ENCODE measurements at regions not wholly inside any gene's neighbourhood (a gene's known extent, or its start where the extent isn't known, plus 50 kb on each side); places are given as distances from the start of the nearest gene placed in this dataset.

DNA sequence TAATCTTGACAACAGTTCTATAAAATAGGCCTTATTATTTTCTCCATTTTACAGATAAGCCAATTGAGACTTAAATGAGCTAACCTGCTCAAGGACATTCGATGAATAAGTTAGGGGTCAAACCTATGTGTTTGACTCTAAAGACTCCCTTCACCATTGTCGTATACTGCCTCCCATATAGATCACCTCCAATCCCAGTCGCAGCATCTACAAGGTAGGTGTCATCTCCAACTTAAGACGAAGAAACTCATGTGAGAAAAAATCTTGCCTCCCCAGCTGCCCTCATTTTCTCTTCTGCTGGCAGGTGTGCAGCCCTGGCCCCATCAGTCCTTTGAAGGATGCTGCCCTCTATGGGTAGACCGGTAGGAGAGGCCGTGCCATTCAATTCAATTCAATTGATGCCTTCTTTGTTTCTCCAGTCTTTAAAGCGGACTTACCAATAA is 75.2 kb upstream of the SMARCA2 start:
- TF ChIP-seq POLR2AphosphoS5 (IDR thresholded peaks at IDR 0.05; ENCODE audit: low read depth) (no peak), EZH2phosphoT487 (IDR thresholded peaks at IDR 0.05; ENCODE audit: unreplicated experiment) (no peak), CTCF (conservative IDR thresholded peaks at IDR 0.05; ENCODE audit: low read depth in 2 of 2) (peak; percentile 93 to 94), EZH2 (IDR thresholded peaks at IDR 0.05; ENCODE audit: low read depth, unreplicated experiment) (no peak), ZNF331 (CRISPR knock-in tag; IDR thresholded peaks at IDR 0.05; ENCODE audit: low read depth) (no peak), CREB1 (CRISPR knock-in tag; IDR thresholded peaks at IDR 0.05; ENCODE audit: low read depth) (no peak), ZNF114 (CRISPR knock-in tag; IDR thresholded peaks at IDR 0.05) (no peak), JUNB (IDR thresholded peaks at IDR 0.05; ENCODE audit: unreplicated experiment) (no peak), NANOG (IDR thresholded peaks at IDR 0.05; ENCODE audit: borderline replicate concordance) (no peak)

Data from GM23338 (cell line).